ENCODE measurements at regions not wholly inside any gene's neighbourhood (a gene's known extent, or its start where the extent isn't known, plus 50 kb on each side); places are given as distances from the start of the nearest gene placed in this dataset.

DNA sequence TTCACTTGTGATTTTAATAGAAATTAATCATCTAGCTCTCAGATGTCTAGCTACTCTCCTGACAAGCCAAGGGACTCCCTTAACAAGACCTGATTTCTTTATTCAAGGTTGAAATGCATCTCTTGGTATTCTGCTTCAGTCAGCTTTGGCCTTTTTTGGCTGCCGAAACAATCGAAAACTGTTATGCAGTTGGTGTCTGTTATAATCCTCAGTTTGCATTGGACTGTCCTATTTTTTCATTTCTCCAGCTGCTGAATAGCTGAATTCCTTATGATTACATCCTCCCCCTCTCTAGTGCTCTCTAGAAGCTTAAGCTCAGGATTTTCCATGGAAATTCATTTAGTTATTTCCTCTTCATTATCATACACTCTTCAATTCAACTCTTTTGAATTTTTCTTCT lies 177.2 kb downstream of the TRIML1 start:
- no CpG with 5 or more reads among the region's 2 CpGs for WGBS, 2 donors (ENCODE audit: extremely low coverage in 2 of 2, insufficient read length in 2 of 2, insufficient replicate concordance in 1 of 2)

GRCh38 chr4:188328966-188329365 lies 189.7 kb downstream of the TRIML1 start:
- Histone ChIP-seq H3K36me3 (replicated peaks in 1 of 2; ENCODE audit: control insufficient read depth in 2 of 2, insufficient read depth in 2 of 2, low read length in 2 of 2) (no peaks in the 10 kb centered on the region), H3K27ac (replicated peaks; ENCODE audit: low read length) (no peak overlapping the region), H3K4me1 (ENCODE audit: control insufficient read depth in 2 of 2, insufficient read depth in 1 of 2, low read depth in 1 of 2, low read length in 2 of 2) (no peaks in the 10 kb centered on the region), H3K79me1 (ENCODE audit: low read depth, low read length) (no peaks in the 10 kb centered on the region), H3K27me3 (ENCODE audit: control insufficient read depth in 3 of 3, insufficient read depth in 3 of 3, low read depth in 1 of 3, low read length in 3 of 3) (no peaks in the 10 kb centered on the region), H3K9ac (ENCODE audit: low read depth, low read length, poor library complexity) (no peak overlapping the region), H4K91ac (ENCODE audit: low read depth, low read length, poor library complexity) (no peak overlapping the region), H3K4ac (ENCODE audit: low read length) (no peak overlapping the region), H4K8ac (ENCODE audit: low read depth, low read length) (no peak overlapping the region), H2BK12ac (ENCODE audit: low read length) (no peak overlapping the region), H3K9me3 (replicated peaks in 1 of 2; ENCODE audit: control insufficient read depth in 2 of 2, insufficient read depth in 1 of 2, low read depth in 1 of 2, low read length in 2 of 2) (no peaks in the 10 kb centered on the region), H3K18ac (ENCODE audit: low read length) (no peak overlapping the region), H2BK15ac (ENCODE audit: low read length) (no peak overlapping the region), H3K23ac (ENCODE audit: low read depth, low read length, poor library complexity) (no peak overlapping the region), H2AK5ac (ENCODE audit: low read depth, low read length) (no peak overlapping the region), H2BK5ac (ENCODE audit: low read length) (no peak overlapping the region), H3K4me3 (ENCODE audit: low read length in 2 of 2) (no peak overlapping the region), H3K14ac (ENCODE audit: low read length) (no peak overlapping the region), H2BK120ac (ENCODE audit: low read depth, low read length) (no peak overlapping the region), H3K4me2 (ENCODE audit: insufficient read depth, low read length, poor library complexity, severe bottlenecking) (no peak overlapping the region), H2AFZ (ENCODE audit: low read length) (no peak overlapping the region)
- no CpG with 5 or more reads among the region's 7 CpGs for WGBS, 2 donors (ENCODE audit: extremely low coverage in 2 of 2, insufficient read length in 2 of 2, insufficient replicate concordance in 1 of 2)
- no peak for DNase-seq (ENCODE audit: low spot score)

More for the DNA sequence above, 177.2 kb downstream of the TRIML1 start:
- Histone ChIP-seq H2AFZ (ENCODE audit: low read length) (no peak overlapping the region), H3K4me3 (ENCODE audit: low read length in 2 of 2) (no peak overlapping the region), H2BK5ac (ENCODE audit: low read length) (no peak overlapping the region), H4K91ac (ENCODE audit: low read depth, low read length, poor library complexity) (no peak overlapping the region), H3K23ac (ENCODE audit: low read depth, low read length, poor library complexity) (no peak overlapping the region), H2AK5ac (ENCODE audit: low read depth, low read length) (no peak overlapping the region), H3K27ac (replicated peaks; ENCODE audit: low read length) (no peak overlapping the region), H2BK120ac (ENCODE audit: low read depth, low read length) (no peak overlapping the region), H3K4ac (ENCODE audit: low read length) (no peak overlapping the region), H3K9ac (ENCODE audit: low read depth, low read length, poor library complexity) (no peak overlapping the region), H2BK12ac (ENCODE audit: low read length) (no peak overlapping the region), H3K27me3 (ENCODE audit: control insufficient read depth in 3 of 3, insufficient read depth in 3 of 3, low read depth in 1 of 3, low read length in 3 of 3) (no peaks in the 10 kb centered on the region), H3K79me1 (ENCODE audit: low read depth, low read length) (no peaks in the 10 kb centered on the region), H2BK15ac (ENCODE audit: low read length) (no peak overlapping the region), H3K14ac (ENCODE audit: low read length) (no peak overlapping the region), H3K18ac (ENCODE audit: low read length) (no peak overlapping the region), H3K4me1 (ENCODE audit: control insufficient read depth in 2 of 2, insufficient read depth in 1 of 2, low read depth in 1 of 2, low read length in 2 of 2) (no peaks in the 10 kb centered on the region), H3K4me2 (ENCODE audit: insufficient read depth, low read length, poor library complexity, severe bottlenecking) (no peak overlapping the region), H4K8ac (ENCODE audit: low read depth, low read length) (no peak overlapping the region), H3K9me3 (replicated peaks in 1 of 2; ENCODE audit: control insufficient read depth in 2 of 2, insufficient read depth in 1 of 2, low read depth in 1 of 2, low read length in 2 of 2) (no peaks in the 10 kb centered on the region), H3K36me3 (replicated peaks in 1 of 2; ENCODE audit: control insufficient read depth in 2 of 2, insufficient read depth in 2 of 2, low read length in 2 of 2) (no peaks in the 10 kb centered on the region)
- DNase-seq (ENCODE audit: low spot score) = no peak

DNA sequence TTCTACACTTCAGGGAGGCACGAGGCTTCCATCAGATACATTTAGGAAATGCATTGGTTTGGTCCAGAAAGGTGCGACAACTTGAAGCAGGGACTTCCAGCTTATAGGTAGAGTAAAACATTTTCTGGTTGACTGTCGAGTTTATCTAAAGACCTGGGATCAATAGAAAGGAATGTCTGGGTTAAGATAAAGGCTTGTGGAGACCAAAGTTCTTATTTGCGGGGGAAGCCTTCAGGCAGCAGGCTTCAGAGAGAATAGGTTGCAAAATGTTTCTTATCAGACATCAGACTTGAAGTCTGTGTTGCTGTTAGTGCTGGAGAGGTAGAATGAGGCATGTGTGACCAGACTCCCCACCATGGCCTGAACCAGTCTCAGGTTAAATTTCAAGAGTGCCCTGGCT lies 190.3 kb downstream of the TRIML1 start:
- no peak overlapping the region for H3K27ac ChIP-seq (replicated peaks; ENCODE audit: low read length)
- H2AFZ ChIP-seq (ENCODE audit: low read length) = no peak overlapping the region
- no peak for DNase-seq (ENCODE audit: low spot score)
- no peak overlapping the region for H3K9ac ChIP-seq (ENCODE audit: low read depth, low read length, poor library complexity)
- no peaks in the 10 kb centered on the region for H3K79me1 ChIP-seq (ENCODE audit: low read depth, low read length)
- H2BK5ac ChIP-seq (ENCODE audit: low read length) = no peak overlapping the region
- no peak overlapping the region for H3K14ac ChIP-seq (ENCODE audit: low read length)
- no peak overlapping the region for H4K8ac ChIP-seq (ENCODE audit: low read depth, low read length)
- H3K4ac ChIP-seq (ENCODE audit: low read length) = no peak overlapping the region
- no peak overlapping the region for H3K4me3 ChIP-seq (ENCODE audit: low read length in 2 of 2)
- H2BK12ac ChIP-seq (ENCODE audit: low read length) = no peak overlapping the region
- WGBS, 2 donors (ENCODE audit: extremely low coverage in 2 of 2, insufficient read length in 2 of 2, insufficient replicate concordance in 1 of 2) = no CpG with 5 or more reads among the region's 4 CpGs
- H4K91ac ChIP-seq (ENCODE audit: low read depth, low read length, poor library complexity) = no peak overlapping the region
- no peak overlapping the region for H2AK5ac ChIP-seq (ENCODE audit: low read depth, low read length)
- no peak overlapping the region for H3K18ac ChIP-seq (ENCODE audit: low read length)
- no peak overlapping the region for H2BK120ac ChIP-seq (ENCODE audit: low read depth, low read length)
- H3K27me3 ChIP-seq (ENCODE audit: control insufficient read depth in 3 of 3, insufficient read depth in 3 of 3, low read depth in 1 of 3, low read length in 3 of 3) = no peaks in the 10 kb centered on the region
- H3K4me2 ChIP-seq (ENCODE audit: insufficient read depth, low read length, poor library complexity, severe bottlenecking) = no peak overlapping the region
- H3K23ac ChIP-seq (ENCODE audit: low read depth, low read length, poor library complexity) = no peak overlapping the region
- no peak overlapping the region for H2BK15ac ChIP-seq (ENCODE audit: low read length)
- no peaks in the 10 kb centered on the region for H3K9me3 ChIP-seq (replicated peaks in 1 of 2; ENCODE audit: control insufficient read depth in 2 of 2, insufficient read depth in 1 of 2, low read depth in 1 of 2, low read length in 2 of 2)
- no peaks in the 10 kb centered on the region for H3K4me1 ChIP-seq (ENCODE audit: control insufficient read depth in 2 of 2, insufficient read depth in 1 of 2, low read depth in 1 of 2, low read length in 2 of 2)
- no peaks in the 10 kb centered on the region for H3K36me3 ChIP-seq (replicated peaks in 1 of 2; ENCODE audit: control insufficient read depth in 2 of 2, insufficient read depth in 2 of 2, low read length in 2 of 2)

GRCh38 chr4:188332265-188332664 lies 193.0 kb downstream of the TRIML1 start:
- Histone ChIP-seq H3K4me2 (ENCODE audit: insufficient read depth, low read length, poor library complexity, severe bottlenecking) (no peak overlapping the region), H3K4me1 (ENCODE audit: control insufficient read depth in 2 of 2, insufficient read depth in 1 of 2, low read depth in 1 of 2, low read length in 2 of 2) (no peaks in the 10 kb centered on the region), H4K91ac (ENCODE audit: low read depth, low read length, poor library complexity) (no peak overlapping the region), H2BK12ac (ENCODE audit: low read length) (no peak overlapping the region), H3K9ac (ENCODE audit: low read depth, low read length, poor library complexity) (no peak overlapping the region), H2BK15ac (ENCODE audit: low read length) (no peak overlapping the region), H4K8ac (ENCODE audit: low read depth, low read length) (no peak overlapping the region), H2AFZ (ENCODE audit: low read length) (no peak overlapping the region), H3K9me3 (replicated peaks in 1 of 2; ENCODE audit: control insufficient read depth in 2 of 2, insufficient read depth in 1 of 2, low read depth in 1 of 2, low read length in 2 of 2) (no peaks in the 10 kb centered on the region), H3K18ac (ENCODE audit: low read length) (no peak overlapping the region), H3K23ac (ENCODE audit: low read depth, low read length, poor library complexity) (no peak overlapping the region), H2BK120ac (ENCODE audit: low read depth, low read length) (no peak overlapping the region), H3K4ac (ENCODE audit: low read length) (no peak overlapping the region), H3K14ac (ENCODE audit: low read length) (no peak overlapping the region), H3K36me3 (replicated peaks in 1 of 2; ENCODE audit: control insufficient read depth in 2 of 2, insufficient read depth in 2 of 2, low read length in 2 of 2) (no peaks in the 10 kb centered on the region), H3K27ac (replicated peaks; ENCODE audit: low read length) (no peak overlapping the region), H2AK5ac (ENCODE audit: low read depth, low read length) (no peak overlapping the region), H3K27me3 (ENCODE audit: control insufficient read depth in 3 of 3, insufficient read depth in 3 of 3, low read depth in 1 of 3, low read length in 3 of 3) (no peaks in the 10 kb centered on the region), H2BK5ac (ENCODE audit: low read length) (no peak overlapping the region), H3K79me1 (ENCODE audit: low read depth, low read length) (no peaks in the 10 kb centered on the region), H3K4me3 (ENCODE audit: low read length in 2 of 2) (no peak overlapping the region)
- no CpG with 5 or more reads among the region's 2 CpGs for WGBS, 2 donors (ENCODE audit: extremely low coverage in 2 of 2, insufficient read length in 2 of 2, insufficient replicate concordance in 1 of 2)
- no peak for DNase-seq (ENCODE audit: low spot score)

All from neuronal stem cell (in vitro differentiated cells).